PC-3 (cell line): ENCODE measurements at regions not wholly inside any gene's neighbourhood (a gene's known extent, or its start where the extent isn't known, plus 50 kb on each side); places are given as distances from the start of the nearest gene placed in this dataset.

Experiments used
- CTCF ChIP-seq: fragments of 300-600 bp; sonication (generic); conservative IDR thresholded peaks from 2 replicates; pipeline ENCODE4 v1.5.1; 2017; ENCODE audit warnings: antibody characterized with exemption, low read depth, mild to moderate bottlenecking, low read length
- EZH2 ChIP-seq: fragments of 300-600 bp; sonication (generic); IDR thresholded peaks from one replicate; pipeline ENCODE4 v1.6.1; 2017; ENCODE audit warnings: antibody characterized with exemption, mild to moderate bottlenecking, low read length; ENCODE audit not compliant: unreplicated experiment
- EZH2phosphoT487 ChIP-seq: fragments of 300-600 bp; sonication (generic); IDR thresholded peaks from 2 replicates; pipeline ENCODE4 v1.6.1; 2018; ENCODE audit warnings: mild to moderate bottlenecking, antibody characterized with exemption, low read length, borderline replicate concordance

- TF ChIP-seq CTCF = no peak
- no peak for TF ChIP-seq EZH2
- TF ChIP-seq EZH2phosphoT487 = no peak
Observed at GRCh38 chr17:53314521-53314920, 508.2 kb upstream of the KIF2B start.
